ENCODE measurements at regions not wholly inside any gene's neighbourhood (a gene's known extent, or its start where the extent isn't known, plus 50 kb on each side); places are given as distances from the start of the nearest gene placed in this dataset.

- TF ChIP-seq POLR2AphosphoS5 (IDR thresholded peaks at IDR 0.05; ENCODE audit: insufficient read depth, low read depth, low read length) (no peak), POLR2A (IDR thresholded peaks at IDR 0.05; ENCODE audit: low read depth, low read length) (no peak), EZH2 (IDR thresholded peaks at IDR 0.05; ENCODE audit: borderline replicate concordance, low read depth, low read length, severe bottlenecking) (no peak)
- TF ChIP-seq, protein P1, sequence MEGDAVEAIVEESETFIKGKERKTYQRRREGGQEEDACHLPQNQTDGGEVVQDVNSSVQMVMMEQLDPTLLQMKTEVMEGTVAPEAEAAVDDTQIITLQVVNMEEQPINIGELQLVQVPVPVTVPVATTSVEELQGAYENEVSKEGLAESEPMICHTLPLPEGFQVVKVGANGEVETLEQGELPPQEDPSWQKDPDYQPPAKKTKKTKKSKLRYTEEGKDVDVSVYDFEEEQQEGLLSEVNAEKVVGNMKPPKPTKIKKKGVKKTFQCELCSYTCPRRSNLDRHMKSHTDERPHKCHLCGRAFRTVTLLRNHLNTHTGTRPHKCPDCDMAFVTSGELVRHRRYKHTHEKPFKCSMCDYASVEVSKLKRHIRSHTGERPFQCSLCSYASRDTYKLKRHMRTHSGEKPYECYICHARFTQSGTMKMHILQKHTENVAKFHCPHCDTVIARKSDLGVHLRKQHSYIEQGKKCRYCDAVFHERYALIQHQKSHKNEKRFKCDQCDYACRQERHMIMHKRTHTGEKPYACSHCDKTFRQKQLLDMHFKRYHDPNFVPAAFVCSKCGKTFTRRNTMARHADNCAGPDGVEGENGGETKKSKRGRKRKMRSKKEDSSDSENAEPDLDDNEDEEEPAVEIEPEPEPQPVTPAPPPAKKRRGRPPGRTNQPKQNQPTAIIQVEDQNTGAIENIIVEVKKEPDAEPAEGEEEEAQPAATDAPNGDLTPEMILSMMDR (IDR thresholded peaks at IDR 0.05; ENCODE audit: extremely low read depth in 1 of 2, insufficient read depth in 1 of 2, low read depth in 1 of 2, low read length in 2 of 2), result no peak
These were observed 1511.2 kb upstream of the CDH9 start for GRCh38 chr5:28549588-28549987.

Data from endothelial cell of umbilical vein (primary cell).